H1 (cell line): ENCODE measurements at regions not wholly inside any gene's neighbourhood (a gene's known extent, or its start where the extent isn't known, plus 50 kb on each side); places are given as distances from the start of the nearest gene placed in this dataset.

Source experiments
- CHD7 ChIP-seq: fragments of 300-600 bp; sonication (generic); IDR thresholded peaks from 2 replicates; pipeline ENCODE4 v1.7.1; 2012; ENCODE audit warnings: low read length, moderate library complexity, mild to moderate bottlenecking, inconsistent platforms; ENCODE audit not compliant: insufficient replicate concordance
- JUN ChIP-seq: IDR thresholded peaks from 2 replicates; pipeline ENCODE4 v1.6.1; 2011; ENCODE audit warnings: low read depth, mild to moderate bottlenecking, improper control_type of control experiment, low read length
- POLR2A ChIP-seq, 2 experiments: IDR thresholded peaks; 1 replicate in 1 of 2; 2 replicates in 1 of 2; pipeline ENCODE4 v1.6.1; 2011; ENCODE audit warnings: low read depth in 2 of 2, low read length in 2 of 2, mild to moderate bottlenecking in 2 of 2; ENCODE audit errors: control extremely low read depth in 1 of 2
- POU5F1 ChIP-seq: IDR thresholded peaks from 2 replicates; pipeline ENCODE4 v1.6.1; 2011; ENCODE audit warnings: low read depth, mild to moderate bottlenecking, low read length, moderate library complexity
- RNF2 ChIP-seq: fragments of 200-900, 300-1000 bp; sonication (generic); IDR thresholded peaks from 2 replicates; pipeline ENCODE4 v1.7.1; 2016; ENCODE audit warnings: borderline replicate concordance, low read depth, mild to moderate bottlenecking, antibody characterized with exemption, low read length; ENCODE audit not compliant: poor library complexity, severe bottlenecking; ENCODE audit errors: missing control alignments
- SIRT6 ChIP-seq: IDR thresholded peaks from one replicate; pipeline ENCODE4 v1.7.1; 2012; ENCODE audit warnings: low read length, inconsistent platforms
- SP4 ChIP-seq: IDR thresholded peaks from 2 replicates; pipeline ENCODE4 v1.6.1; 2012; ENCODE audit warnings: low read length, inconsistent platforms
- YY1 ChIP-seq: IDR thresholded peaks from 2 replicates; pipeline ENCODE4 v1.6.1; 2011; ENCODE audit warnings: low read depth, mild to moderate bottlenecking, low read length

- TF ChIP-seq CHD7 (no peak), POU5F1 (no peak), SIRT6 (no peak), JUN (no peak), RNF2 (no peak), POLR2A (IDR thresholded peaks at IDR 0.05; ENCODE audit: control extremely low read depth in 1 of 2, low read depth in 2 of 2, low read length in 2 of 2) (no peak), YY1 (no peak), SP4 (no peak)
Observed at GRCh38 chr10:125502276-125502675, 180.7 kb downstream of the TEX36 start (continued).
